Left ventricle myocardium inferior (tissue), 1 donor: ENCODE measurements at regions not wholly inside any gene's neighbourhood (a gene's known extent, or its start where the extent isn't known, plus 50 kb on each side); places are given as distances from the start of the nearest gene placed in this dataset.

Experiments
- DNase-seq: peaks from one replicate; pipeline ENCODE4 v3.0.0-alpha.2; 2020
- H3K27ac ChIP-seq: fragments of 200-600 bp; replicated peaks from 2 replicates; pipeline ENCODE4 v1.8.0; 2021
- H3K27me3 ChIP-seq: fragments of 200-600 bp; 2 replicates; pipeline ENCODE4 v1.8.0; 2021; ENCODE audit warnings: low read depth
- H3K36me3 ChIP-seq: fragments of 200-600 bp; 2 replicates; pipeline ENCODE4 v1.8.0; 2021
- H3K4me1 ChIP-seq: fragments of 200-600 bp; 2 replicates; pipeline ENCODE4 v1.8.0; 2021
- H3K4me3 ChIP-seq: fragments of 200-600 bp; 2 replicates; pipeline ENCODE4 v1.8.0; 2021; ENCODE audit warnings: mild to moderate bottlenecking, moderate library complexity
- H3K9me3 ChIP-seq: fragments of 200-600 bp; replicated peaks from 2 replicates; pipeline ENCODE4 v1.8.0; 2021
- CTCF ChIP-seq: fragments of 200-600 bp; IDR thresholded peaks from 2 replicates; pipeline ENCODE4 v1.8.0; 2021; ENCODE audit warnings: antibody characterized with exemption, mild to moderate bottlenecking, borderline replicate concordance
- intact Hi-C: fragments of 100-400 bp; cut with micrococcal nuclease; formaldehyde crosslinking; loops from one replicate; pipeline ENCODE4 v1.11.0; 2022
- donor health status: DM: no; HTN: yes; CAD: no; lungs with severe emphysema.

- Histone ChIP-seq H3K4me3 (no peak overlapping the region), H3K27ac (no peak overlapping the region), H3K9me3 (no peaks in the 10 kb centered on the region), H3K4me1 (no peaks in the 10 kb centered on the region), H3K27me3 (no peaks in the 10 kb centered on the region), H3K36me3 (no peaks in the 10 kb centered on the region)
- intact Hi-C loops = no loop called here
- DNase-seq = no peak
- no peak for TF ChIP-seq CTCF
Measured at GRCh38 chr2:163997466-163997865, 261.7 kb upstream of the FIGN start.

DNA sequence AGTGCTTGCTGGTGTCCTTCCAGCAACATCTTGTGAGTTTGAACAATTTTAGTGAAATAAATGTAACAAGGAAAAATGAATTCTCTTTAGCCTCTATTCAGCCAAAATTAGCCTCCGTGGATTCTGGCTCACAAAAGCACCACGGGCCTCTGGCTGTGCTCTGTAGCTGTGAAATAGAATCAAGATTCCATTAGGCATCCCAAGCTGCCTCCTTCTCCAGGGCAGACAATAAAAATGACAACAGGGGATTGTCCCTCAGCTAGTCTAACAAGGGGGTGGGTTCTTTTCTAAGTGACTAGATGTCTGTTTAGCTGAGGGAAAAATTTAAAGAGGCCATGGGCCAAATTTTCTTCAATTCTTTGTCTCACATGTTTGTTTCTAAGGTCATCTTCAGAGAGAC, 254.7 kb upstream of the FIGN start:
- Histone ChIP-seq H3K27ac (peak overlapping the region; percentile 14), H3K9me3 (no peaks in the 10 kb centered on the region), H3K27me3 (no peaks in the 10 kb centered on the region), H3K4me3 (no peak overlapping the region), H3K4me1 (no peaks in the 10 kb centered on the region), H3K36me3 (no peaks in the 10 kb centered on the region)
- intact Hi-C loops = no loop called here
- TF ChIP-seq CTCF = no peak
- no peak for DNase-seq

DNA sequence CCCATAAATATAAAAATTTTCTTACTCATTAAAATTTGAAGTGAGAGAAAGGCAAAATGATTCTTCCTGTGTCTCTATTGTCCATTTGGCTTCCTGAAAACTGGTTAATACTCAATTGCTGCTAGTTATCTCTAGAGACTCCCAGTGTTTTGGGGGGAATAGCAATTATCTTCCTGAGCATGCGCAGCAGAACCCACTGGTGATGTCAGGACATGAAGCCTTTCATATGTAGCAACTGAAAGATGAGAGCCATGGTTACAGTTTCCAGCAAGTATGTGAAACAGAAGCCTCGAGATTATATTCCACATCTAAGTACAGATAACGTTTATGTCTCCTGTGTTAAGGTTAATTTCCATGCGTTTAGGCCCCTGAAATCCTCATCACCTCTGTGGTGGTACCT, 254.3 kb upstream of the FIGN start:
- intact Hi-C loops = no loop called here
- Histone ChIP-seq H3K27ac (peak overlapping the region; percentile 14), H3K36me3 (no peaks in the 10 kb centered on the region), H3K9me3 (no peaks in the 10 kb centered on the region), H3K4me3 (no peak overlapping the region), H3K27me3 (no peaks in the 10 kb centered on the region), H3K4me1 (no peaks in the 10 kb centered on the region)
- no peak for DNase-seq
- TF ChIP-seq CTCF = no peak

DNA sequence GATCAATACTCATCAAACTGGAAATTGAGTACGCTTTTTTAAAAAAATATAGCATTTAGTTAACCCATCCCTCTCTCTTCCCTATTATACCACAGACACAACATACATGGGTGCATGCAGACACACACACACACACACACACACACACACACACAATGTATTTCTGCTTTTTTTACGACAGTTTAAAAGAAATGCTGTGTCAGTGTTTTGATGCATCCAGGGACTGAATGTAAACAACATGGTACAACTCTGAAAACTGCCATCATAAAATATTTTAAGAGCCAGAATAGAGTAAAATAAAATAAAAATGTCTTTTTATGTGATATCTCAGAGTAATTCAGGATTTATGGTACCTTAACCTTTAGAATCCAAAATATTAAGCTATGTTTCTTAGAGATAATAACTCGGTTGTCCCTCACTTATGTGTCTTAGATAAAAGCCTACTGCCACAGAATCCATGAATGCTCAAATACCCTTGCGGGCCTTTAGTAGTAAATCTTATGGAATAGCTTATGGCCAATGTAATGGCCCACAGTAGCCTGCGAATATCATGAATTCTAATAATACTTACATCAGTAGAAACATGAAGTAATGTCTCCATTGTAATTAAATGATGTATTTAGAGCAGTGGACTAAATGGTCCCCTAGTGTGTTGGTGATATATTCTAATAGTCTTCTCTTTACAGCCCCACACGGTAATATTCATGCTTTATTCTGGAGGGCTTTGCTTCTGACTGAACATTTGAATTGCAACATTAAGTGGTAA, 251.6 kb upstream of the FIGN start:
- H3K36me3 ChIP-seq = no peaks in the 10 kb centered on the region
- H3K4me1 ChIP-seq = no peaks in the 10 kb centered on the region
- H3K4me3 ChIP-seq = no peak overlapping the region
- no peak for TF ChIP-seq CTCF
- H3K27ac ChIP-seq = no peak overlapping the region
- intact Hi-C loops = no loop called here
- DNase-seq = no peak
- no peaks in the 10 kb centered on the region for H3K27me3 ChIP-seq
- no peaks in the 10 kb centered on the region for H3K9me3 ChIP-seq

GRCh38 chr2:163984986-163985385, 249.2 kb upstream of the FIGN start:
- TF ChIP-seq CTCF = no peak
- no peak overlapping the region for H3K27ac ChIP-seq
- H3K36me3 ChIP-seq = no peaks in the 10 kb centered on the region
- DNase-seq = no peak
- no peak overlapping the region for H3K4me3 ChIP-seq
- H3K27me3 ChIP-seq = no peaks in the 10 kb centered on the region
- no peaks in the 10 kb centered on the region for H3K9me3 ChIP-seq
- H3K4me1 ChIP-seq = no peaks in the 10 kb centered on the region
- intact Hi-C loops = no loop called here
